Embryonic facial prominence (tissue), 1 donor: ENCODE measurements at regions not wholly inside any gene's neighbourhood (a gene's known extent, or its start where the extent isn't known, plus 50 kb on each side); places are given as distances from the start of the nearest gene placed in this dataset.

ENCODE experiments used
- DNase-seq: peaks from one replicate; pipeline ENCODE4 v3.0.0-alpha.2; 2016; ENCODE audit errors: extremely low spot score

GRCh38 chr7:47638679-47639315 is 56.9 kb upstream of the TNS3 start:
- DNase-seq: no peak

- DNase-seq: no peak
Measured at GRCh38 chr7:47636433-47637175, 54.7 kb upstream of the TNS3 start.

- DNase-seq: no peak
Measured at GRCh38 chr7:47636081-47636432, 54.1 kb upstream of the TNS3 start.

GRCh38 chr7:47635091-47636080 is 53.5 kb upstream of the TNS3 start:
- no peak for DNase-seq

GRCh38 chr7:47634273-47634672 is 52.4 kb upstream of the TNS3 start:
- no peak for DNase-seq

- no peak for DNase-seq
Measured at GRCh38 chr7:47633134-47633533, 51.2 kb upstream of the TNS3 start.
